B cell (primary cell): ENCODE measurements at regions not wholly inside any gene's neighbourhood (a gene's known extent, or its start where the extent isn't known, plus 50 kb on each side); places are given as distances from the start of the nearest gene placed in this dataset.

Experiments
- ATAC-seq: fragments of 200-7000 bp; cut with Tn5 transposase; one replicate; pipeline ENCODE4 v1.10.0; 2021; ENCODE audit warnings: low read depth, mild to moderate bottlenecking, moderate number of reproducible peaks, moderate library complexity
- CTCF ChIA-PET: fragments of 350-600 bp; sonication (Branson Sonifier 250); formaldehyde crosslinking; loops from one replicate; lab custom pipeline; 2021; ENCODE audit warnings: antibody characterized with exemption, inconsistent platforms; lab: Charles Lee
- POLR2A ChIA-PET: fragments of 350-600 bp; sonication (Branson Sonifier 250); formaldehyde crosslinking; loops from one replicate; lab custom pipeline; 2021; ENCODE audit warnings: antibody characterized with exemption; lab: Charles Lee
- DNase-seq: peaks from one replicate; pipeline ENCODE4 v3.0.0; 2013
- H2AFZ ChIP-seq: 2 replicates; pipeline ENCODE4 v1.6.1; 2012; ENCODE audit warnings: mild to moderate bottlenecking, low read depth, low read length; ENCODE audit not compliant: insufficient read depth, poor library complexity, severe bottlenecking
- H3K27ac ChIP-seq, 2 donors: 1 replicate in 1 of 2; 2 replicates in 1 of 2; pipeline ENCODE4 v1.5.1; 2012 to 2013; ENCODE audit warnings: low read length in 2 of 2, mild to moderate bottlenecking in 2 of 2, moderate library complexity in 1 of 2
- H3K27me3 ChIP-seq, 4 experiments: fragments of 200-600 bp in 1 of 4; sonication (generic) in 1 of 4; replicated peaks in 1 of 4; 1 replicate in 2 of 4; 2 replicates in 2 of 4; pipeline versions ENCODE4 v1.6.1 to v1.7.0; 2013 to 2016; ENCODE audit warnings: low read length in 3 of 4, mild to moderate bottlenecking in 2 of 4, mixed read lengths in 1 of 4, moderate library complexity in 1 of 4; ENCODE audit not compliant: insufficient read depth in 4 of 4, control insufficient read depth in 3 of 4; ENCODE audit errors: control extremely low read depth in 1 of 4
- H3K36me3 ChIP-seq, 2 experiments: replicated peaks in 1 of 2; 1 replicate in 1 of 2; 2 replicates in 1 of 2; pipeline versions ENCODE4 v1.6.1 to v1.7.1; 2013; ENCODE audit warnings: low read length in 1 of 2; ENCODE audit not compliant: insufficient read depth in 2 of 2, control insufficient read depth in 1 of 2; ENCODE audit errors: control extremely low read depth in 1 of 2, extremely low read depth in 1 of 2
- H3K4me1 ChIP-seq, 2 donors: fragments of 200-600 bp in 1 of 2; sonication (generic) in 1 of 2; 1 replicate in 1 of 2; 2 replicates in 1 of 2; pipeline versions ENCODE4 v1.5.1 to v1.6.1; 2013 to 2017; ENCODE audit warnings: low read length in 2 of 2; ENCODE audit not compliant: control insufficient read depth in 2 of 2, insufficient read depth in 2 of 2
- H3K4me2 ChIP-seq: replicated peaks from 2 replicates; pipeline ENCODE3; 2012; ENCODE audit warnings: mild to moderate bottlenecking, low read depth, low read length; ENCODE audit not compliant: poor library complexity, severe bottlenecking
- H3K4me3 ChIP-seq, 5 experiments: fragments of 200-600 bp in 1 of 5; sonication (generic) in 1 of 5; 1 replicate in 3 of 5; 2 replicates in 2 of 5; pipeline versions ENCODE4 v1.5.1 to v1.7.0; 2011 to 2016; ENCODE audit warnings: low read length in 4 of 5, mild to moderate bottlenecking in 4 of 5, low read depth in 2 of 5, control low read depth in 1 of 5, moderate library complexity in 1 of 5; ENCODE audit not compliant: insufficient read depth in 1 of 5; ENCODE audit errors: control extremely low read depth in 1 of 5, extremely low read depth in 1 of 5
- H3K79me2 ChIP-seq: fragments of 200-600 bp; sonication (generic); one replicate; pipeline ENCODE4 v1.6.0; 2016; ENCODE audit warnings: low read length; ENCODE audit not compliant: control insufficient read depth, insufficient read depth
- H3K9ac ChIP-seq: fragments of 200-600 bp; sonication (generic); 2 replicates; pipeline ENCODE4 v1.6.1; 2017; ENCODE audit warnings: mild to moderate bottlenecking, low read length, moderate library complexity
- H3K9me3 ChIP-seq, 3 donors: one replicate each; pipeline versions ENCODE4 v1.6.1 to v1.7.1; 2013; ENCODE audit warnings: low read length in 2 of 3; ENCODE audit not compliant: control insufficient read depth in 2 of 3, insufficient read depth in 1 of 3; ENCODE audit errors: control extremely low read depth in 1 of 3
- H4K20me1 ChIP-seq: 2 replicates; pipeline ENCODE4 v1.6.0; 2012; ENCODE audit warnings: mild to moderate bottlenecking, low read length; ENCODE audit not compliant: insufficient read depth, control insufficient read depth, poor library complexity, severe bottlenecking
- H3K27ac Mint-ChIP-seq: one replicate; pipeline ENCODE4 v1.8.0; 2021; ENCODE audit warnings: mixed read lengths
- H3K27me3 Mint-ChIP-seq: one replicate; pipeline ENCODE4 v1.8.0; 2021; ENCODE audit warnings: mixed read lengths
- H3K4me1 Mint-ChIP-seq: one replicate; pipeline ENCODE4 v1.8.0; 2021; ENCODE audit warnings: mixed read lengths
- H3K4me3 Mint-ChIP-seq: one replicate; pipeline ENCODE4 v1.8.0; 2021; ENCODE audit warnings: mixed read lengths
- H3K9me3 Mint-ChIP-seq: one replicate; pipeline ENCODE4 v1.8.0; 2022; ENCODE audit warnings: mixed read lengths; ENCODE audit not compliant: insufficient read depth
- CTCF ChIP-seq: fragments of 200-600 bp; IDR thresholded peaks from one replicate; pipeline ENCODE4 v1.8.0; 2022; ENCODE audit warnings: antibody characterized with exemption, mild to moderate bottlenecking
- EZH2 ChIP-seq: IDR thresholded peaks from 2 replicates; pipeline ENCODE4 v1.6.1; 2012; ENCODE audit warnings: borderline replicate concordance, low read depth, mild to moderate bottlenecking, moderate library complexity, low read length; ENCODE audit not compliant: insufficient read depth, poor library complexity, severe bottlenecking
- WGBS: methylation state at CpG from one replicate; pipeline ENCODE4 v1.1.5; 2013; ENCODE audit warnings: missing lambda C conversion rate; ENCODE audit not compliant: insufficient coverage; 5-methylcytosine and 5-hydroxymethylcytosine counted together
- intact Hi-C: fragments of 100-400 bp; cut with micrococcal nuclease; formaldehyde crosslinking; loops from one replicate; pipeline ENCODE4 v1.10.0; 2022

GRCh38 chr7:94109556-94109955, 105.4 kb upstream of the BET1 start:
- intact Hi-C loops = no loop called here
- CTCF ChIA-PET = interaction anchor here (1.2 to 1.7 kb wide), 2 partner anchors 12 to 22 kb away, joined by 3 read pairs; no protein-coding TSS in a partner anchor
- H3K9me3 Mint-ChIP-seq = no peaks in the 10 kb centered on the region

DNA sequence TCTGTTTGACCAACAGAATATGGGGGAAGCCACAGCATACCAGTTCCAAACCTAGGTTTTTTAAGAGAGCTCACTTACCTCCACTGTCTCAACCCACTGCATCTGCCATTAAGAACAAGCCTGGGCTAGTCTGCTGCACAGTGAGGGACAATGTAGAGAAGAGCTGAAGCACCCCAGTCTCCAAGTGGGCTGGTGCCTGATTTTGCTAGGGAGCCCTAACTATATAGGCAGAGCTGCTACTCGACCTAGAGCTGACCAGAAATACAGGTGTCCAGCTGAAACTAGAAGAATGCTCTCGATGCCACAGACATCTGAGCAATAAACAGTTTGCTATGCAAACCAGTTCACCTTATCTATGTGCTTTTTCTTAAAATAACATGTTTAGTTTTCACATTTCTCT, 106.9 kb upstream of the BET1 start:
- no peaks in the 10 kb centered on the region for H3K9me3 ChIP-seq
- no peaks in the 10 kb centered on the region for H3K4me1 Mint-ChIP-seq
- H3K9me3 Mint-ChIP-seq = no peaks in the 10 kb centered on the region
- no peak for ATAC-seq
- no peak overlapping the region for H3K9ac ChIP-seq
- CTCF ChIA-PET = no interaction called here
- intact Hi-C loops = loop anchor here (10.0 kb wide), 1 partner anchor 114 kb away; no protein-coding TSS in a partner anchor
- no peak overlapping the region for H3K4me2 ChIP-seq
- no peaks in the 10 kb centered on the region for H3K36me3 ChIP-seq
- H4K20me1 ChIP-seq = no peaks in the 10 kb centered on the region
- H3K4me1 ChIP-seq = no peaks in the 10 kb centered on the region
- H3K4me3 Mint-ChIP-seq = no peak overlapping the region
- no peaks in the 10 kb centered on the region for H3K27me3 ChIP-seq
- POLR2A ChIA-PET = no interaction called here
- no peak overlapping the region for H2AFZ ChIP-seq
- H3K79me2 ChIP-seq = no peaks in the 10 kb centered on the region
- TF ChIP-seq CTCF (no peak), EZH2 (no peak)
- no peak for DNase-seq
- no peak overlapping the region for H3K27ac Mint-ChIP-seq
- no peaks in the 10 kb centered on the region for H3K27me3 Mint-ChIP-seq
- WGBS = 83% methylated on average over 1 of the region's 2 CpGs
- no peak overlapping the region for H3K4me3 ChIP-seq
- H3K27ac ChIP-seq = no peak overlapping the region

More at GRCh38 chr7:94109556-94109955, 105.4 kb upstream of the BET1 start:
- H3K27ac ChIP-seq = no peak overlapping the region
- H3K79me2 ChIP-seq = no peaks in the 10 kb centered on the region
- H3K9ac ChIP-seq = no peak overlapping the region
- no peak overlapping the region for H2AFZ ChIP-seq
- Mint-ChIP-seq H3K4me3 (no peak overlapping the region), H3K27ac (no peak overlapping the region), H3K4me1 (no peaks in the 10 kb centered on the region), H3K27me3 (no peaks in the 10 kb centered on the region)
- DNase-seq (no peak), ATAC-seq (no peak)
- H4K20me1 ChIP-seq = no peaks in the 10 kb centered on the region
- TF ChIP-seq EZH2 (no peak), CTCF (no peak)
- no peaks in the 10 kb centered on the region for H3K4me1 ChIP-seq
- H3K4me3 ChIP-seq = no peak overlapping the region
- no peaks in the 10 kb centered on the region for H3K36me3 ChIP-seq
- POLR2A ChIA-PET = interaction anchor here (0.5 kb wide), 1 partner anchor 179 kb away, joined by 7 read pairs; no protein-coding TSS in a partner anchor
- WGBS = no CpG with 5 or more reads among the region's 5 CpGs
- no peaks in the 10 kb centered on the region for H3K9me3 ChIP-seq
- no peaks in the 10 kb centered on the region for H3K27me3 ChIP-seq
- no peak overlapping the region for H3K4me2 ChIP-seq
